ENCODE measurements at regions not wholly inside any gene's neighbourhood (a gene's known extent, or its start where the extent isn't known, plus 50 kb on each side); places are given as distances from the start of the nearest gene placed in this dataset.

DNA sequence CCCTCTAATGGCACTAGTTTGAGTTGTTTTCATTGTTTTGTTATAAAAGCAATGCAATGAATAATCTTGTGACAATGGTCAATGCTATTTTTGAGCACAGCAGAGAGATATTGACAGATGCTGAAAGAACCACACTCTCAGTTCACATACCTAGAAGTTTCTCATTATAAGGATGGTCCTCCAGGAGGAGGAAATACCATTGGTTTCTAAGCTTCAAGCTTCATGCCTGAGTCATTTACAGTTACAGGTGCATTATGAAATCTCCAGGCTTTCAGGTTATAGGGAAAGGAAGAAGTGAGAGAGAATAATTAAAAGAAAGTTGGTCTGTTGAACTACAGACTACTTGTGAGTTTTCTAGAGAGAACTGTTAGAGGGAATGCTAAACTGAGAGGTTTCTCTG lies 75.3 kb downstream of the PWWP3B start:
- TF ChIP-seq, protein P1, sequence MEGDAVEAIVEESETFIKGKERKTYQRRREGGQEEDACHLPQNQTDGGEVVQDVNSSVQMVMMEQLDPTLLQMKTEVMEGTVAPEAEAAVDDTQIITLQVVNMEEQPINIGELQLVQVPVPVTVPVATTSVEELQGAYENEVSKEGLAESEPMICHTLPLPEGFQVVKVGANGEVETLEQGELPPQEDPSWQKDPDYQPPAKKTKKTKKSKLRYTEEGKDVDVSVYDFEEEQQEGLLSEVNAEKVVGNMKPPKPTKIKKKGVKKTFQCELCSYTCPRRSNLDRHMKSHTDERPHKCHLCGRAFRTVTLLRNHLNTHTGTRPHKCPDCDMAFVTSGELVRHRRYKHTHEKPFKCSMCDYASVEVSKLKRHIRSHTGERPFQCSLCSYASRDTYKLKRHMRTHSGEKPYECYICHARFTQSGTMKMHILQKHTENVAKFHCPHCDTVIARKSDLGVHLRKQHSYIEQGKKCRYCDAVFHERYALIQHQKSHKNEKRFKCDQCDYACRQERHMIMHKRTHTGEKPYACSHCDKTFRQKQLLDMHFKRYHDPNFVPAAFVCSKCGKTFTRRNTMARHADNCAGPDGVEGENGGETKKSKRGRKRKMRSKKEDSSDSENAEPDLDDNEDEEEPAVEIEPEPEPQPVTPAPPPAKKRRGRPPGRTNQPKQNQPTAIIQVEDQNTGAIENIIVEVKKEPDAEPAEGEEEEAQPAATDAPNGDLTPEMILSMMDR (IDR thresholded peaks at IDR 0.05), result no peak
- TF ChIP-seq POLR2AphosphoS5 (IDR thresholded peaks at IDR 0.05), result no peak
- no peak for TF ChIP-seq POLR2A (IDR thresholded peaks at IDR 0.05)
